Ishikawa (cell line): ENCODE measurements at regions not wholly inside any gene's neighbourhood (a gene's known extent, or its start where the extent isn't known, plus 50 kb on each side); places are given as distances from the start of the nearest gene placed in this dataset.

Source experiments
- CEBPB ChIP-seq: IDR thresholded peaks from 2 replicates; pipeline ENCODE4 v1.6.1; 2012
- CREB1 ChIP-seq: IDR thresholded peaks from 2 replicates; pipeline ENCODE4 v1.6.1; 2012; ENCODE audit warnings: low read depth
- EGR1 ChIP-seq: IDR thresholded peaks from 2 replicates; pipeline ENCODE4 v1.6.1; 2012
- EP300 ChIP-seq: IDR thresholded peaks from 2 replicates; pipeline ENCODE4 v1.6.1; 2012; ENCODE audit warnings: borderline replicate concordance
- FOXM1 ChIP-seq: IDR thresholded peaks from 2 replicates; pipeline ENCODE4 v1.6.1; 2012; ENCODE audit warnings: low read depth, borderline replicate concordance
- MAX ChIP-seq: IDR thresholded peaks from 2 replicates; pipeline ENCODE4 v1.6.1; 2012
- NFIC ChIP-seq: IDR thresholded peaks from 2 replicates; pipeline ENCODE4 v1.6.1; 2012
- RAD21 ChIP-seq: IDR thresholded peaks from 2 replicates; pipeline ENCODE4 v1.6.1; 2012; ENCODE audit warnings: low read depth
- REST ChIP-seq: IDR thresholded peaks from 2 replicates; pipeline ENCODE4 v1.6.1; 2012; ENCODE audit warnings: low read depth, mild to moderate bottlenecking
- TAF1 ChIP-seq: IDR thresholded peaks from 2 replicates; pipeline ENCODE4 v1.6.1; 2012; ENCODE audit warnings: low read depth, mild to moderate bottlenecking
- TCF12 ChIP-seq: IDR thresholded peaks from 2 replicates; pipeline ENCODE4 v1.6.1; 2012; ENCODE audit warnings: low read depth
- TEAD4 ChIP-seq: IDR thresholded peaks from 2 replicates; pipeline ENCODE4 v1.6.1; 2012
- USF1 ChIP-seq: IDR thresholded peaks from 2 replicates; pipeline ENCODE4 v1.6.1; 2012
- YY1 ChIP-seq: IDR thresholded peaks from 2 replicates; pipeline ENCODE4 v1.6.1; 2012; ENCODE audit warnings: low read depth
- ZBTB7A ChIP-seq: IDR thresholded peaks from 2 replicates; pipeline ENCODE4 v1.6.1; 2012; ENCODE audit warnings: low read depth

GRCh38 chr6:169844946-169845345 is 93.5 kb downstream of the ERMARD start:
- TF ChIP-seq EP300 (no peak), YY1 (no peak), RAD21 (no peak), TEAD4 (no peak), TCF12 (no peak), EGR1 (no peak), REST (no peak)

- no peak for TF ChIP-seq YY1
- TF ChIP-seq REST, result no peak
- no peak for TF ChIP-seq CREB1
- TF ChIP-seq TAF1, result no peak
- TF ChIP-seq EGR1, result no peak
- TF ChIP-seq NFIC, result no peak
- TF ChIP-seq MAX, result no peak
- TF ChIP-seq RAD21, result no peak
- no peak for TF ChIP-seq CEBPB
- no peak for TF ChIP-seq EP300
- no peak for TF ChIP-seq USF1
- no peak for TF ChIP-seq ZBTB7A
- no peak for TF ChIP-seq FOXM1
- no peak for TF ChIP-seq TCF12
- no peak for TF ChIP-seq TEAD4
Observed at GRCh38 chr6:169843991-169844390, 92.6 kb downstream of the ERMARD start.

GRCh38 chr6:169843110-169843509 is 91.7 kb downstream of the ERMARD start:
- TF ChIP-seq USF1 (no peak), FOXM1 (no peak), CEBPB (no peak), ZBTB7A (no peak), MAX (no peak)

GRCh38 chr6:169841907-169842606 is 90.6 kb downstream of the ERMARD start:
- no peak for TF ChIP-seq TAF1

- TF ChIP-seq CEBPB (no peak), REST (no peak), TEAD4 (no peak), USF1 (no peak), TCF12 (no peak), EGR1 (no peak), RAD21 (no peak), CREB1 (no peak), EP300 (no peak), ZBTB7A (no peak), TAF1 (no peak)
Observed at GRCh38 chr6:169841251-169841650, 89.8 kb downstream of the ERMARD start.
